ENCODE measurements at regions not wholly inside any gene's neighbourhood (a gene's known extent, or its start where the extent isn't known, plus 50 kb on each side); places are given as distances from the start of the nearest gene placed in this dataset.

GRCh38 chr19:42662712-42663111 lies 68.0 kb upstream of the CEACAM8 start:
- CTCF ChIA-PET = no interaction called here
- H3K36me3 Mint-ChIP-seq (ENCODE audit: insufficient read depth, unreplicated experiment) = no peaks in the 10 kb centered on the region
- no TSS peak for BruUV-seq (replicated peaks)
- H3K9me3 Mint-ChIP-seq (ENCODE audit: low read depth, unreplicated experiment) = no peaks in the 10 kb centered on the region
- no peak for TF ChIP-seq CTCF (IDR thresholded peaks at IDR 0.05; ENCODE audit: unreplicated experiment)
- peaks cover 83% of the 10 kb centered on the region for H3K27me3 Mint-ChIP-seq (ENCODE audit: unreplicated experiment)
- H3K27ac Mint-ChIP-seq (ENCODE audit: unreplicated experiment) = no peak overlapping the region
- no peaks in the 10 kb centered on the region for H3K4me1 Mint-ChIP-seq (ENCODE audit: low read depth, unreplicated experiment)
- H3K4me3 Mint-ChIP-seq (ENCODE audit: low read depth, unreplicated experiment) = no peak overlapping the region
- intact Hi-C loops (cut with micrococcal nuclease; ENCODE audit: unreplicated experiment) = no loop called here
- DNase-seq = peak; percentile 11

GRCh38 chr19:42660353-42660752 lies 65.6 kb upstream of the CEACAM8 start:
- intact Hi-C loops (cut with micrococcal nuclease; ENCODE audit: unreplicated experiment) = no loop called here
- H3K36me3 Mint-ChIP-seq (ENCODE audit: insufficient read depth, unreplicated experiment) = peaks cover 5% of the 10 kb centered on the region
- H3K4me1 Mint-ChIP-seq (ENCODE audit: low read depth, unreplicated experiment) = peaks cover 8% of the 10 kb centered on the region
- H3K9me3 Mint-ChIP-seq (ENCODE audit: low read depth, unreplicated experiment) = no peaks in the 10 kb centered on the region
- CTCF ChIA-PET = no interaction called here
- peaks cover 69% of the 10 kb centered on the region for H3K27me3 Mint-ChIP-seq (ENCODE audit: unreplicated experiment)
- H3K4me3 Mint-ChIP-seq (ENCODE audit: low read depth, unreplicated experiment) = no peak overlapping the region
- no TSS peak for BruUV-seq (replicated peaks)
- H3K27ac Mint-ChIP-seq (ENCODE audit: unreplicated experiment) = no peak overlapping the region
- no peak for TF ChIP-seq CTCF (IDR thresholded peaks at IDR 0.05; ENCODE audit: unreplicated experiment)
- DNase-seq = no peak

GRCh38 chr19:42658076-42658475 lies 63.4 kb upstream of the CEACAM8 start:
- peaks cover 77% of the 10 kb centered on the region for H3K27me3 Mint-ChIP-seq (ENCODE audit: unreplicated experiment)
- no peak overlapping the region for H3K27ac Mint-ChIP-seq (ENCODE audit: unreplicated experiment)
- H3K4me3 Mint-ChIP-seq (ENCODE audit: low read depth, unreplicated experiment) = no peak overlapping the region
- no peak for TF ChIP-seq CTCF (IDR thresholded peaks at IDR 0.05; ENCODE audit: unreplicated experiment)
- H3K4me1 Mint-ChIP-seq (ENCODE audit: low read depth, unreplicated experiment) = peaks cover 8% of the 10 kb centered on the region
- CTCF ChIA-PET = interaction anchor here (1.0 to 1.4 kb wide), 2 partner anchors 13 to 23 kb away, joined by 3 read pairs; no protein-coding TSS in a partner anchor
- DNase-seq = no peak
- intact Hi-C loops (cut with micrococcal nuclease; ENCODE audit: unreplicated experiment) = no loop called here
- H3K36me3 Mint-ChIP-seq (ENCODE audit: insufficient read depth, unreplicated experiment) = peaks cover 5% of the 10 kb centered on the region
- no peaks in the 10 kb centered on the region for H3K9me3 Mint-ChIP-seq (ENCODE audit: low read depth, unreplicated experiment)
- no TSS peak for BruUV-seq (replicated peaks)

GRCh38 chr19:42657556-42657955 lies 62.8 kb upstream of the CEACAM8 start:
- H3K36me3 Mint-ChIP-seq (ENCODE audit: insufficient read depth, unreplicated experiment) = peaks cover 5% of the 10 kb centered on the region
- TF ChIP-seq CTCF (IDR thresholded peaks at IDR 0.05; ENCODE audit: unreplicated experiment) = no peak
- no peak overlapping the region for H3K27ac Mint-ChIP-seq (ENCODE audit: unreplicated experiment)
- BruUV-seq (replicated peaks) = no TSS peak
- H3K27me3 Mint-ChIP-seq (ENCODE audit: unreplicated experiment) = peaks cover 77% of the 10 kb centered on the region
- intact Hi-C loops (cut with micrococcal nuclease; ENCODE audit: unreplicated experiment) = no loop called here
- CTCF ChIA-PET = interaction anchor here (1.3 to 1.4 kb wide), 2 partner anchors 14 to 36 kb away, joined by 3 read pairs; no protein-coding TSS in a partner anchor
- DNase-seq = peak; percentile 12
- H3K4me1 Mint-ChIP-seq (ENCODE audit: low read depth, unreplicated experiment) = peaks cover 8% of the 10 kb centered on the region
- H3K9me3 Mint-ChIP-seq (ENCODE audit: low read depth, unreplicated experiment) = no peaks in the 10 kb centered on the region
- H3K4me3 Mint-ChIP-seq (ENCODE audit: low read depth, unreplicated experiment) = no peak overlapping the region

Measured in Calu3 (cell line).